SIG-M5 (cell line): ENCODE measurements at regions not wholly inside any gene's neighbourhood (a gene's known extent, or its start where the extent isn't known, plus 50 kb on each side); places are given as distances from the start of the nearest gene placed in this dataset.
A peak's percentile ranks its signal among the peaks of the same experiment; 100 is the strongest.

ENCODE experiments used
- DNase-seq: peaks from one replicate; lab custom pipeline; 2025; lab: John Stamatoyannopoulos, UW

GRCh38 chr13:53204598-53204997 is 176.0 kb downstream of the OLFM4 start:
- DNase-seq, result no peak

- no peak for DNase-seq
Observed at GRCh38 chr13:53206455-53206854, 177.8 kb downstream of the OLFM4 start.

- DNase-seq, result no peak
Observed at GRCh38 chr13:53207556-53207955, 178.9 kb downstream of the OLFM4 start.

GRCh38 chr13:53214433-53214832 is 185.8 kb downstream of the OLFM4 start:
- no peak for DNase-seq

- no peak for DNase-seq
Observed at GRCh38 chr13:53215563-53215962, 186.9 kb downstream of the OLFM4 start.

GRCh38 chr13:53216773-53217172 is 188.2 kb downstream of the OLFM4 start:
- no peak for DNase-seq

GRCh38 chr13:53217194-53217593 is 188.6 kb downstream of the OLFM4 start:
- DNase-seq, result no peak

GRCh38 chr13:53220038-53220437 is 191.4 kb downstream of the OLFM4 start:
- DNase-seq, result no peak

GRCh38 chr13:53237696-53238095 is 209.1 kb downstream of the OLFM4 start:
- DNase-seq, result no peak

GRCh38 chr13:53238261-53238660 is 209.6 kb downstream of the OLFM4 start:
- DNase-seq, result no peak

GRCh38 chr13:53240401-53241025 is 211.9 kb downstream of the OLFM4 start:
- DNase-seq, result no peak

GRCh38 chr13:53241891-53242348 is 213.3 kb downstream of the OLFM4 start:
- DNase-seq, result no peak

GRCh38 chr13:53249236-53249635 is 220.6 kb downstream of the OLFM4 start:
- no peak for DNase-seq

- peak; percentile 55 for DNase-seq
Observed at GRCh38 chr13:53250272-53250875, 221.8 kb downstream of the OLFM4 start.

GRCh38 chr13:53250977-53251376 is 222.4 kb downstream of the OLFM4 start:
- DNase-seq, result no peak

GRCh38 chr13:53254500-53254899 is 225.9 kb downstream of the OLFM4 start:
- no peak for DNase-seq

GRCh38 chr13:53255795-53256194 is 227.2 kb downstream of the OLFM4 start:
- DNase-seq, result no peak

- DNase-seq, result no peak
Observed at GRCh38 chr13:53260594-53260993, 232.0 kb downstream of the OLFM4 start.

GRCh38 chr13:53264751-53265385 is 236.3 kb downstream of the OLFM4 start:
- DNase-seq, result no peak

- no peak for DNase-seq
Observed at GRCh38 chr13:53266757-53267156, 238.1 kb downstream of the OLFM4 start.

- no peak for DNase-seq
Observed at GRCh38 chr13:53269634-53270033, 241.0 kb downstream of the OLFM4 start.

- no peak for DNase-seq
Observed at GRCh38 chr13:53272873-53273272, 244.3 kb downstream of the OLFM4 start.

- no peak for DNase-seq
Observed at GRCh38 chr13:53276265-53276664, 247.7 kb downstream of the OLFM4 start.

GRCh38 chr13:53281677-53282076 is 253.1 kb downstream of the OLFM4 start:
- DNase-seq, result no peak
